ENCODE measurements at regions not wholly inside any gene's neighbourhood (a gene's known extent, or its start where the extent isn't known, plus 50 kb on each side); places are given as distances from the start of the nearest gene placed in this dataset.

- Histone ChIP-seq H3K9me3 (no peaks in the 10 kb centered on the region), H3K36me3 (no peaks in the 10 kb centered on the region), H3K27me3 (no peaks in the 10 kb centered on the region), H3K4me1 (no peaks in the 10 kb centered on the region), H3K27ac (no peak overlapping the region), H3K4me3 (no peak overlapping the region)
- ATAC-seq (no peak), DNase-seq (no peak)
- TF ChIP-seq CTCF (IDR thresholded peaks at IDR 0.05): no peak
- intact Hi-C loops (cut with DNase I): no loop called here
Measured at GRCh38 chr4:17260166-17260907, 251.6 kb downstream of the QDPR start.

GRCh38 chr4:17258106-17258505 is 253.8 kb downstream of the QDPR start:
- ATAC-seq: no peak
- H3K9me3 ChIP-seq: no peaks in the 10 kb centered on the region
- no peaks in the 10 kb centered on the region for H3K36me3 ChIP-seq
- no peak overlapping the region for H3K4me3 ChIP-seq
- H3K27ac ChIP-seq: no peak overlapping the region
- no peaks in the 10 kb centered on the region for H3K4me1 ChIP-seq
- TF ChIP-seq CTCF (IDR thresholded peaks at IDR 0.05): no peak
- DNase-seq: no peak
- intact Hi-C loops (cut with DNase I): no loop called here
- H3K27me3 ChIP-seq: no peaks in the 10 kb centered on the region

GRCh38 chr4:17252131-17252530 is 259.8 kb downstream of the QDPR start:
- H3K4me1 ChIP-seq: no peaks in the 10 kb centered on the region
- ATAC-seq (no peak), DNase-seq (no peak)
- H3K36me3 ChIP-seq: no peaks in the 10 kb centered on the region
- intact Hi-C loops (cut with DNase I): no loop called here
- H3K9me3 ChIP-seq: no peaks in the 10 kb centered on the region
- H3K4me3 ChIP-seq: no peak overlapping the region
- H3K27me3 ChIP-seq: no peaks in the 10 kb centered on the region
- H3K27ac ChIP-seq: no peak overlapping the region
- no peak for TF ChIP-seq CTCF (IDR thresholded peaks at IDR 0.05)

- intact Hi-C loops (cut with DNase I): no loop called here
- no peak for ATAC-seq
Measured at GRCh38 chr4:17251101-17251500, 260.8 kb downstream of the QDPR start.

GRCh38 chr4:17250591-17250990 is 261.3 kb downstream of the QDPR start:
- no peaks in the 10 kb centered on the region for H3K9me3 ChIP-seq
- no peak overlapping the region for H3K27ac ChIP-seq
- intact Hi-C loops (cut with DNase I): no loop called here
- no peaks in the 10 kb centered on the region for H3K4me1 ChIP-seq
- H3K4me3 ChIP-seq: no peak overlapping the region
- no peak for DNase-seq
- no peak for TF ChIP-seq CTCF (IDR thresholded peaks at IDR 0.05)
- no peaks in the 10 kb centered on the region for H3K36me3 ChIP-seq
- H3K27me3 ChIP-seq: no peaks in the 10 kb centered on the region
- ATAC-seq: no peak

More at GRCh38 chr4:17251101-17251500, 260.8 kb downstream of the QDPR start:
- Histone ChIP-seq H3K9me3 (no peaks in the 10 kb centered on the region), H3K36me3 (no peaks in the 10 kb centered on the region), H3K27ac (no peak overlapping the region), H3K4me3 (no peak overlapping the region), H3K27me3 (no peaks in the 10 kb centered on the region), H3K4me1 (no peaks in the 10 kb centered on the region)
- DNase-seq: no peak
- TF ChIP-seq CTCF (IDR thresholded peaks at IDR 0.05): no peak

- ATAC-seq (no peak), DNase-seq (no peak)
- intact Hi-C loops (cut with DNase I): no loop called here
- H3K36me3 ChIP-seq: no peaks in the 10 kb centered on the region
- H3K27ac ChIP-seq: no peak overlapping the region
- no peaks in the 10 kb centered on the region for H3K27me3 ChIP-seq
- no peak overlapping the region for H3K4me3 ChIP-seq
- no peaks in the 10 kb centered on the region for H3K4me1 ChIP-seq
- no peak for TF ChIP-seq CTCF (IDR thresholded peaks at IDR 0.05)
- no peaks in the 10 kb centered on the region for H3K9me3 ChIP-seq
Measured at GRCh38 chr4:17246656-17247055, 265.2 kb downstream of the QDPR start.

Measured in upper lobe of right lung (tissue), 1 donor.